GM21723 (cell line): ENCODE measurements at regions not wholly inside any gene's neighbourhood (a gene's known extent, or its start where the extent isn't known, plus 50 kb on each side); places are given as distances from the start of the nearest gene placed in this dataset.
"Not testable (repeated sequence)": the region's sequence is repeated elsewhere in the genome, so short reads cannot be mapped to it uniquely, and the experiment has no call there.

ENCODE experiments used
- ATAC-seq: cut with Tn5 transposase; IDR thresholded peaks from one replicate; pipeline ENCODE4 v1.9.1; 2021; ENCODE audit warnings: mild to moderate bottlenecking, moderate library complexity; ENCODE audit not compliant: unreplicated experiment

DNA sequence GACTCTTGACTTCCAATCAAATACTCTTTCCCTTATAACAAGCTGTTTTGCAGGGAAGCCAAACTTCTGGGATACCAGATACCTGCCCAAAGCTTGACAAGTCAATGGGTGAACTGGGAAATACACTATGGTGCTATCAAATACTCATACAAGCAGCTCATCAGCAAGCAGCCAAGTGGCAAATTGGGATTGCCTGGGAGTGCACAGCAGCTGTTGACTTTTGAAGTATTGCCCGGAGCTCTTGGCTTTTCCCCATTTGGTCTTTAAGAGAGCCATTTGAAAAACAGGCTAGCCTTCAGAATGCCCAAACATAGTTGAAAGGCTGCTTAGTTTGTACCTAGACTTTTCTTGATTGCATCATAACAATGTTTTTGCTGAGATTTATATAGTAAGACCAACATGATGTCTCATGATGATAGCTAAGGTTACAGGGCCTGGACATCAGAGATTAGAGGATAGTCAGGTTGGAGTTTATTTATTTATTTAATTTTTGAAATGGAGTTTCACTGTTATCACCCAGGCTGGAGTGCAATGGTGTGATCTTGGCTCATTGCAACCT, 210.1 kb upstream of the ZNF608 start:
- ATAC-seq, result no peak

- ATAC-seq, result no peak
Observed at GRCh38 chr5:124957063-124957462, 210.6 kb upstream of the ZNF608 start.

DNA sequence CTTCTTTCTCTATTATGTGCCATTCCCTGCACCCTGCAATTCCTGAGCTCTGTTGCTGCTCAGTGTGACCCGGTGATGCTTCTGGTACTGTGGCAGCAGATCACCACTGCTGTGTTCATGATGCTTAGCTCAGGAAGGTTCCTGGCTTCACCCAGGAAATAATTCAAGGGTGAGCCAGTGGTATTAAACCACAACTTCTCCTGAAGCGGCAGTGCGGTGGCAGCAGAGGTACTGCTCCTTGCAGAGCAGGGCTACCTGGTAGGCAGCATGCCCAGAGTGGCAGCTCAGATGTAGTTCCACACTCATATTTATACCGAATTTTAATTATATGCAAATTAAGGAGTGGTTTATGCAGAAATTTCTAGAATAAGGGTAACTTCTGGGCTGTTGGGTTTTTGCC, 213.8 kb upstream of the ZNF608 start:
- ATAC-seq, result no peak

DNA sequence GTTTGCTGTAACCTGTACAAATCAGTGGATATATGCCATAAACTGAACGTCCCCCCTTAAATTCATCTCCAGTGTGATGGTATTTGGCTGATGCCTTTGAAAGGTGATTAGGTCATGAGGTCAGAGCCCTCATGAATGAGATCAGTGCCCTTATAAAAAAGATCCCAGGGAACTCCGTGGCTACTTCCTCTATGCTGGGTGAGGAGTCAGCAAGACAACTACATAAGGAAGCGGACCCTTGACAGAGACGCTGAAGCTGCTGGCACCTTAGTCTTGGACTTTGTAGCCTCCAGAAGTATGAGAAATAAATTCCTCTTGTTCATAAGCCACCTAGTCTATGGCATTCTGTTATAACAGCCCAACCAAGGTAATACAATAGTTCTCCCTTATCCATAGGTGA, 215.1 kb upstream of the ZNF608 start:
- ATAC-seq, result no peak

- ATAC-seq, result no peak
Observed at GRCh38 chr5:124962111-124962510, 215.7 kb upstream of the ZNF608 start.

DNA sequence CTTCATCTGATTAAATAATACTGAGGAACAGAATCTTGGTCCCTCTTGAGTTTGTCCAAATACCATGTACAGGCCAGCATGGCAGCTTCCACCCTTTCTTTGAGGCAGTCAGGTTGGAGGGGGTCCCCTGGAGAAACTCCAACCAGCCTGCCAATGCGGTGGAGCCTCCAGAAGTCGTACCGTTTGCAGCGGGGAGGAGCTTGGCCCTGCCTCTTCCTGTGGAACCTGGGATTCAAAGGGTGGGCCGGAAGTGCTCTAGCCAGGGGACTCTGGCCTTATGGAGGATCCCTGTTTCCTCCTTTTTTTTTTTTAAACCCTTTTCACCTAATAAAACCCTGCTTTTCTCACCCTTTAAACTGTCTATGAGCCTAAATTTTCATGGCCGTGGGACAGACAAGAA, 216.3 kb upstream of the ZNF608 start:
- ATAC-seq, result no peak

- ATAC-seq, result no peak
Observed at GRCh38 chr5:124963236-124963919, 216.9 kb upstream of the ZNF608 start.

GRCh38 chr5:124966741-124967140, 220.3 kb upstream of the ZNF608 start:
- ATAC-seq, result not testable (repeated sequence)

- ATAC-seq, result not testable (repeated sequence)
Observed at GRCh38 chr5:124970381-124970780, 223.9 kb upstream of the ZNF608 start.

- ATAC-seq, result no peak
Observed at GRCh38 chr5:124972703-124973102, 226.3 kb upstream of the ZNF608 start.

DNA sequence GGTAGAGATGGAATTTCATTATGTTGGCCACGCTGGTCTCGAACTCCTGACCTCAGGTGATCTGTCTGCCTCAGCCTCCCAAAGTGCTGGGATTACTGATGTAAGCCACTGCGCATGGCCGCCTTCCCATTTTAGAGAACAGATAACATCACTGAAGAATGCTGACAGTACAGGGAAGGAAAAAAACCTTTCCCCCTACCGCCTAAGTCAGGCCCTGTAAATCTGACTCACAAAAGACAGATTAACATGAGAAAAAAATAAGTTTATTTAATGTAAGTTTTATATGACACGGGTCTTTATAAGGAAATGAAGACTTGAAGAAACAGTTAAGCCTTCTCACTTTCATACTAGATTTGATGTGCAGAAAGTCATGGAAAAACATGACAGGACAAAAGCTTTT, 227.2 kb upstream of the ZNF608 start:
- no peak for ATAC-seq

GRCh38 chr5:124976086-124976485, 229.6 kb upstream of the ZNF608 start:
- ATAC-seq, result no peak

DNA sequence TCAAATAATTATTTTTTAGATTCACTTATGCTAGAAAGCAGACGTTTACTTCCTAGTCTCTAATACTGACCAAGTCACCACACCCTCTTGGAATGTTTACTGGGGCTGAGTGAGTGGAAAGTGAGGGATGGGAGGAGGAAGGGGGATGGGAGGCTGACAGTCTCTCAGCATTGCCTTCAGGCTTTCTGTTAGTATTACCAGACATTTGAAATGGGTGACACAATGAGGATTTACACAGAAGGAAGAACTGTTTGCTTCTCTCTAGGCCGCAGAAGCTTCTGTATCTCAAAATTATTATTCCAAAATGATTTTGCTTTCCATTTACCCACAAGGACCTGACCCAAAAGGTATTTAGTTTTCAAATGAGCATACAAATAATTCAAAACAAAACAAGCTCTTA, 232.8 kb upstream of the ZNF608 start:
- no peak for ATAC-seq

DNA sequence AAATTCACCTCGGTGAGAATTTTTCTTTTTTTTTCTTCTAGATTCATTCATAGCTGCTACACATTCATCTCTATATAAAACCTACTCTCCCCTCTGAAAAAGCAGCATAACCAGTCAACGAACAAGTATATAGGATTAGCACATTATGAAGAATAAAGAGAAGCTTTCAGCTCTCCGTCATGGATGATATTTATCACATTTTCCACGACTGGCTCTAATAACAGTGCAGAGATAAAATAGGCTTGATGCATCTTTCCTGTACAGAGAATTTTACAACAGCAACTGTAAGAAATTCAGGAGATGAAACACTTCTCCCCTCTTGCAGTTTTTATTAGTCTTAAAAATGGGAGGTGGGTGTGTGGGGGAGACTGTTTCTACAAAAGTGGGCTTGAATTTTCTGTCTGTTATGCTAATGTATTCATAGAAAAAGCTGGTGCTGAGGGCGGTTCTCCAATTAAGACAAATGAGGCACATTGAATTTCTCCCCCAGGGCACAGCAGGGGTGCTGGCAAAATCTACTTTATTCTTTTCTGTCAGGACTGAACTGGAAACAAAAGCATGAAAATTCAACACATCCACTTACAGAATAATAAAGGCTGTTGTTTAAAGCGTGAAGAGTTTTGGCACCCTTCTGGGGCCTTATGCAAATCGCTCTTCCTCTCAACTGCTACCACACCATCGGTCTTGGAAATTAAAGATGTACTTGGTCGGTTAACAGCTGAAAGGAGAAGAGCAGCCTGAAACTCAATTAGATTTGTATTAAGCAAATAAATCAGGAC, 233.9 kb upstream of the ZNF608 start:
- ATAC-seq, result peak; percentile 94

DNA sequence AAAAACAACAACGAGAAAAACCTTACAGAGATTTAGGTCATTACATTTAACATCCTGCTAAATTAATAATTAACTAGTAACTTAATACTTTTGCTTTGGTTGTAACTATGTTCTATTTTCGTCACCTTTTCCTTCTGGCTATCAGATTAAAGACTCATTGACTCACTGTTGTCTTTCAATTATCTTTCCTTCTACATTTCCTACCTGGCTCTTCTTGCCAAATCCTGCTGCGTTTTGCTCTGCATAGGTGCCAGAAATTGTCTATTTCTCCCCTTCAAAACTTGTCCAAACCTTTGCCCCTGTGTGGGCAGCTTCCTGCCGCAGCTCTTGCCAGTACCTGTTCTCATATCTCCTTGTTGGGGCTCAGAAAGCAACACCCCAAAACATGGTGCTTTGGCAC, 235.5 kb upstream of the ZNF608 start:
- ATAC-seq, result no peak

- ATAC-seq, result no peak
Observed at GRCh38 chr5:124986170-124986569, 239.7 kb upstream of the ZNF608 start.

- no peak for ATAC-seq
Observed at GRCh38 chr5:124986667-124987066, 240.2 kb upstream of the ZNF608 start.

DNA sequence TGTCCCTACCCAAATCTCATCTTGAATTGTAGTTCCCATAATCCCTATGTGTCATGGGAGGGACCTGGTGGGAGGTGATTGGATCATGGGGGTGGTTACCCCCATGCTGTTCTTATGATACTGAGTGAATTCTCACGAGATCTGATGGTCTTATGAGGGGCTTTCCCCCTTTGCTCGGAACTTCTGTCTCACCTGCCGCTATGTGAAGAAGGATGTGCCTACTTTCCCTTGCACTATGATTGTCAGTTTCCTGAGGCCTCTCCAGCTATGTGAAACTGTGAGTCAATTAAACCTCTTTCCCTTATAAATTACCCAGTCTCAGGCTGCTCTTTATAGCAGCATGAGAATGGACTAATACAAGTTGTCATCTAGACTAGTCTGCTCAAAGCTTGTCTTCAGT, 241.3 kb upstream of the ZNF608 start:
- not testable (repeated sequence) for ATAC-seq

GRCh38 chr5:124990723-124991122, 244.3 kb upstream of the ZNF608 start:
- no peak for ATAC-seq

DNA sequence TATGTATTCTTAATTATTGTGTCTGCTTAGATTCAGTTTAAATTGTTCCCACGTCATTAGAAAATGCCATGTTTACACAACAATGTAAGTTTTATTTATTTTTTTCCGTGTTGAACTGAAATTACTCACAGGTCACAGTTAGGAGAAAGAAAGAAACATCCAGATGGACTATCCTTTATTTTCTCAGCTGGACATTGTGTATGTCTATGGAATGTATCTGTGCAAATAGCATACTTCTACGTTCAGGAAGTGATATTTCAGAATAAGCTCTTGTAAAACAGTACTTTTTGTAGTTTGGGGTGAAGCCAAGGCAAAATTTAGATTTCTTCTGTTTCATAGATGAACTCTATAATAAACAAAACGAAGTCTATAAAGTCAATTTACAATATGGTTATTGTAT, 249.0 kb upstream of the ZNF608 start:
- ATAC-seq, result no peak

DNA sequence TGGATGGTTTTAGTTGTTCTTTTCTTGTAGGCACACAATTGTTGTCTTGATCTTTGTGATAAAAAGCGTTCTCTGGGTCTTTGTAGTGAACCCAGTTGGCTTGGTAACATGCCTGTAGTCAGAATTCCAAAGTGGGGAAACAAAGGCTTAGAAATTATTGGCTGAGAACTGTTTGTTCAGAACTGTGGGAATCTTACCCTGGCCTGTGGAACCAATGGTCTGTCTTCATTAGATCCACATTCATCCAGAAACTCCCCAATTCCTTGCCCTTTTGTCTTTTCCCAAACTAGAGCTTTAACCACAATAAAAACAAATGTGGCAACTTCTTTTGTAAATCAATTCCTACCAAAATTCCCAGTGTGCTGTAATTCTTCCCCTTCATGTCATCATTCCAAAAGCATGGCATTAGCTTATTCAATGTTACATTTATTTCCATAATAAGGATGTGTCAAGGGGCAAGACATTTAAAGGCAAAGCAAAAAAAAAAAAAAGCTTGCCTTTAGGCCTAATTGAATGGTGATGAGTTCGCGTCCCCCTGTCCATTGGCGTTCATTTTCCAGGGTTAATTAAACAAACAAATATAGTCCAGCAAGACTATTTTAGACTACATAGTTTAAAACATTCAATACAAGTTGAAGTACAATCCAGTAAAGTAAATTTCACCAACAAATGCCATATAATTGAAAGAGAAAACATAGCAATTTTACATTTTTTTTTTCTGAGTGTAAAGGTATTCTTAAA, 249.8 kb upstream of the ZNF608 start:
- no peak for ATAC-seq

- ATAC-seq, result no peak
Observed at GRCh38 chr5:124996764-124997077, 250.3 kb upstream of the ZNF608 start.
